Mucosa of descending colon (tissue), 3 donors: ENCODE measurements at regions not wholly inside any gene's neighbourhood (a gene's known extent, or its start where the extent isn't known, plus 50 kb on each side); places are given as distances from the start of the nearest gene placed in this dataset.
A peak's percentile ranks its signal among the peaks of the same experiment; 100 is the strongest.

ENCODE experiments used
- ATAC-seq: fragments of 200-7000 bp; cut with Tn5 transposase; one replicate; pipeline ENCODE4 v1.9.1; 2020; ENCODE audit warnings: mild to moderate bottlenecking, moderate library complexity
- DNase-seq, 3 donors: peaks; one replicate each; pipeline ENCODE4 v3.0.0-alpha.2; 2020
- H3K36me3 ChIP-seq: fragments of 200-600 bp; one replicate; pipeline ENCODE4 v1.8.0; 2021; ENCODE audit warnings: low read depth, mild to moderate bottlenecking
- H3K4me1 ChIP-seq: fragments of 200-600 bp; one replicate; pipeline ENCODE4 v1.8.0; 2021; ENCODE audit warnings: low read depth, mild to moderate bottlenecking
- H3K4me3 ChIP-seq: fragments of 200-600 bp; one replicate; pipeline ENCODE4 v1.8.0; 2021; ENCODE audit warnings: mild to moderate bottlenecking
- H3K9me3 ChIP-seq: fragments of 200-600 bp; one replicate; pipeline ENCODE4 v1.8.0; 2021; ENCODE audit warnings: mild to moderate bottlenecking
- CTCF ChIP-seq: fragments of 200-600 bp; IDR thresholded peaks from one replicate; pipeline ENCODE4 v1.8.0; 2022; ENCODE audit warnings: antibody characterized with exemption, mild to moderate bottlenecking
- intact Hi-C, 2 donors: fragments of 100-400 bp; cut with DNase I in 1 of 2; cut with micrococcal nuclease in 1 of 2; formaldehyde crosslinking; loops; one replicate each; pipeline versions ENCODE4 v1.11.0 to v1.11.1; 2022; cut with DNase I, micrococcal nuclease
- donor health status: DM: no; HTN: no; CAD: no; lungs with moderate emphysema.
- donor health status: DM: no; HTN: no; CAD: no.
- donor health status: DM: no; HTN: yes; CAD: no.

- ATAC-seq (peak; percentile 97), DNase-seq (peak; percentile 74 to 93 (median 85))
- intact Hi-C loops, result no loop called here
- Histone ChIP-seq H3K36me3 (no peaks in the 10 kb centered on the region), H3K4me3 (no peak overlapping the region), H3K9me3 (no peaks in the 10 kb centered on the region), H3K4me1 (no peaks in the 10 kb centered on the region)
- TF ChIP-seq CTCF, result peak; percentile 52
Observed at GRCh38 chr20:51318058-51318949, 224.2 kb downstream of the NFATC2 start.

GRCh38 chr20:51315390-51315789 is 227.1 kb downstream of the NFATC2 start:
- TF ChIP-seq CTCF, result no peak
- H3K4me3 ChIP-seq, result no peak overlapping the region
- no peak for ATAC-seq
- H3K4me1 ChIP-seq, result no peaks in the 10 kb centered on the region
- intact Hi-C loops, result no loop called here
- H3K9me3 ChIP-seq, result no peaks in the 10 kb centered on the region
- no peak for DNase-seq
- H3K36me3 ChIP-seq, result no peaks in the 10 kb centered on the region

- H3K4me3 ChIP-seq, result no peak overlapping the region
- no peaks in the 10 kb centered on the region for H3K36me3 ChIP-seq
- no peaks in the 10 kb centered on the region for H3K9me3 ChIP-seq
- TF ChIP-seq CTCF, result no peak
- ATAC-seq (no peak), DNase-seq (no peak)
- intact Hi-C loops, result no loop called here
- no peaks in the 10 kb centered on the region for H3K4me1 ChIP-seq
Observed at GRCh38 chr20:51313358-51313827, 229.1 kb downstream of the NFATC2 start.

GRCh38 chr20:51312480-51312783 is 230.1 kb downstream of the NFATC2 start:
- intact Hi-C loops, result no loop called here
- Histone ChIP-seq H3K4me1 (no peaks in the 10 kb centered on the region), H3K4me3 (no peak overlapping the region), H3K9me3 (no peaks in the 10 kb centered on the region), H3K36me3 (no peaks in the 10 kb centered on the region)
- DNase-seq (no peak), ATAC-seq (no peak)
- TF ChIP-seq CTCF, result no peak

GRCh38 chr20:51311636-51312479 is 230.7 kb downstream of the NFATC2 start:
- DNase-seq (no peak), ATAC-seq (no peak)
- Histone ChIP-seq H3K36me3 (no peaks in the 10 kb centered on the region), H3K9me3 (no peaks in the 10 kb centered on the region), H3K4me3 (no peak overlapping the region), H3K4me1 (peaks cover under 1% of the 10 kb centered on the region)
- no peak for TF ChIP-seq CTCF
- intact Hi-C loops, result no loop called here
